OCI-LY7 (cell line): ENCODE measurements at regions not wholly inside any gene's neighbourhood (a gene's known extent, or its start where the extent isn't known, plus 50 kb on each side); places are given as distances from the start of the nearest gene placed in this dataset.

Experiments used
- BruUV-seq: library from RNA; stranded (reverse); fragments of 400-500 nt; replicated peaks from 2 replicates; lab custom pipeline; 2021; lab: Mats Ljungman, UMichigan
- CTCF ChIA-PET: fragments of 300-600 bp; sonication (Branson Sonifier 250); formaldehyde crosslinking; loops from one replicate; lab custom pipeline; 2022; ENCODE audit warnings: antibody characterized with exemption; ENCODE audit not compliant: unreplicated experiment; lab: Charles Lee
- POLR2A ChIA-PET: fragments of 300-600 bp; sonication (Branson Sonifier 250); formaldehyde crosslinking; loops from one replicate; lab custom pipeline; 2022; ENCODE audit warnings: antibody characterized with exemption; lab: Charles Lee
- DNase-seq: peaks from one replicate; pipeline ENCODE4 v3.0.0-alpha.2; 2015; ENCODE audit warnings: low spot score
- H2AFZ ChIP-seq: fragments of 200-600 bp; sonication (generic), shearing (Covaris generic); 2 replicates; pipeline ENCODE4 v1.6.1; 2014; ENCODE audit warnings: mild to moderate bottlenecking, antibody characterized with exemption, low read length, moderate library complexity
- H3K27ac ChIP-seq: fragments of 200-600 bp; sonication (generic); 2 replicates; pipeline ENCODE4 v1.5.1; 2014; ENCODE audit warnings: mixed run types, low read depth, mild to moderate bottlenecking, moderate library complexity, low read length, inconsistent platforms; ENCODE audit not compliant: poor library complexity, severe bottlenecking
- H3K36me3 ChIP-seq: fragments of 200-600 bp; sonication (generic); 2 replicates; pipeline ENCODE4 v1.6.1; 2014; ENCODE audit warnings: mild to moderate bottlenecking, antibody characterized with exemption, low read length, moderate library complexity, mixed read lengths; ENCODE audit not compliant: insufficient read depth
- H3K4me1 ChIP-seq: fragments of 200-600 bp; sonication (generic); 2 replicates; pipeline ENCODE4 v1.5.1; 2014; ENCODE audit warnings: mild to moderate bottlenecking, low read length; ENCODE audit not compliant: insufficient read depth, poor library complexity, severe bottlenecking
- H3K4me2 ChIP-seq: fragments of 200-600 bp; sonication (generic); 2 replicates; pipeline ENCODE4 v1.6.1; 2014; ENCODE audit warnings: mild to moderate bottlenecking, low read length
- H3K4me3 ChIP-seq: fragments of 200-600 bp; sonication (generic); 2 replicates; pipeline ENCODE4 v1.5.1; 2014; ENCODE audit warnings: mild to moderate bottlenecking, low read depth, low read length; ENCODE audit not compliant: poor library complexity, severe bottlenecking
- H3K79me2 ChIP-seq: fragments of 200-600 bp; sonication (generic); 2 replicates; pipeline ENCODE4 v1.6.1; 2016; ENCODE audit warnings: low read depth, mild to moderate bottlenecking, low read length, moderate library complexity, mixed read lengths; ENCODE audit not compliant: insufficient read depth
- H3K9me2 ChIP-seq: fragments of 200-600 bp; sonication (generic); 2 replicates; pipeline ENCODE4 v1.6.1; 2016; ENCODE audit warnings: mild to moderate bottlenecking, low read length, mixed read lengths; ENCODE audit not compliant: insufficient read depth
- H3K9me3 ChIP-seq: fragments of 200-600 bp; sonication (generic); 2 replicates; pipeline ENCODE4 v1.6.1; 2014; ENCODE audit warnings: mild to moderate bottlenecking, mixed run types, low read length, mixed read lengths
- H4K20me1 ChIP-seq: fragments of 200-600 bp; sonication (generic); 2 replicates; pipeline ENCODE4 v1.6.1; 2014; ENCODE audit warnings: mild to moderate bottlenecking, antibody characterized with exemption, low read length, moderate library complexity, mixed read lengths; ENCODE audit not compliant: insufficient read depth
- CTCF ChIP-seq: fragments of 200-600 bp; sonication (generic); conservative IDR thresholded peaks from 2 replicates; pipeline ENCODE4 v1.5.1; 2014; ENCODE audit warnings: mild to moderate bottlenecking, antibody characterized with exemption, low read length, moderate library complexity, mixed read lengths
- EZH2phosphoT487 ChIP-seq: fragments of 200-600 bp; sonication (generic); IDR thresholded peaks from 2 replicates; pipeline ENCODE4 v1.6.1; 2018; ENCODE audit warnings: low read depth, borderline replicate concordance, mild to moderate bottlenecking, mixed run types, antibody characterized with exemption, low read length, moderate library complexity, mixed read lengths
- intact Hi-C: fragments of 100-400 bp; cut with micrococcal nuclease; formaldehyde crosslinking; loops from one replicate; pipeline ENCODE4 v1.10.0; 2022; ENCODE audit not compliant: unreplicated experiment

- TF ChIP-seq CTCF: no peak
- TF ChIP-seq EZH2phosphoT487: no peak
- Histone ChIP-seq H3K4me2 (no peak overlapping the region), H3K79me2 (no peaks in the 10 kb centered on the region), H3K36me3 (no peaks in the 10 kb centered on the region), H3K4me3 (no peak overlapping the region), H4K20me1 (no peaks in the 10 kb centered on the region), H3K9me3 (no peaks in the 10 kb centered on the region), H3K9me2 (no peaks in the 10 kb centered on the region), H3K4me1 (no peaks in the 10 kb centered on the region), H2AFZ (no peak overlapping the region), H3K27ac (no peak overlapping the region)
- DNase-seq: no peak
- ChIA-PET CTCF (interaction anchor here (0.6 kb wide), 1 partner anchor 533 kb away, joined by 3 read pairs; no protein-coding TSS in a partner anchor), POLR2A (no interaction called here)
- no TSS peak for BruUV-seq
- intact Hi-C loops: no loop called here
These were observed 341.8 kb downstream of the CYRIA start for GRCh38 chr2:16323551-16324543.

GRCh38 chr2:16323126-16323520, 342.5 kb downstream of the CYRIA start:
- Histone ChIP-seq H3K9me3 (no peaks in the 10 kb centered on the region), H3K36me3 (no peaks in the 10 kb centered on the region), H3K27ac (no peak overlapping the region), H4K20me1 (no peaks in the 10 kb centered on the region), H2AFZ (no peak overlapping the region), H3K4me3 (no peak overlapping the region), H3K4me2 (no peak overlapping the region), H3K79me2 (no peaks in the 10 kb centered on the region), H3K9me2 (no peaks in the 10 kb centered on the region), H3K4me1 (no peaks in the 10 kb centered on the region)
- ChIA-PET POLR2A (no interaction called here), CTCF (interaction anchor here (0.6 kb wide), 1 partner anchor 532 kb away, joined by 3 read pairs; no protein-coding TSS in a partner anchor)
- no peak for TF ChIP-seq CTCF
- TF ChIP-seq EZH2phosphoT487: no peak
- DNase-seq: no peak
- BruUV-seq: no TSS peak
- intact Hi-C loops: no loop called here
